Astrocyte (in vitro differentiated cells and primary cell): ENCODE measurements at regions not wholly inside any gene's neighbourhood (a gene's known extent, or its start where the extent isn't known, plus 50 kb on each side); places are given as distances from the start of the nearest gene placed in this dataset.

Source experiments
- DNase-seq: peaks from one replicate; pipeline ENCODE4 v3.0.0-alpha.2; 2010; ENCODE audit warnings: low read depth
- FAIRE-seq: peaks from 2 replicates; lab custom pipeline; 2011; peaks lifted over from hg19 to GRCh38; lab: Jason Lieb, UNC
- H2AFZ ChIP-seq: 2 replicates; pipeline ENCODE4 v1.6.0; 2012; ENCODE audit warnings: low read depth, low read length, inconsistent platforms
- H3K27ac ChIP-seq: 2 replicates; pipeline ENCODE4 v1.5.1; 2011; ENCODE audit warnings: low read depth, low read length, inconsistent platforms
- H3K27me3 ChIP-seq: 2 replicates; pipeline ENCODE4 v1.6.0; 2011; ENCODE audit warnings: low read length, inconsistent platforms; ENCODE audit not compliant: insufficient read depth
- H3K36me3 ChIP-seq: 2 replicates; pipeline ENCODE4 v1.5.1; 2011; ENCODE audit warnings: low read length, inconsistent platforms; ENCODE audit not compliant: insufficient read depth
- H3K4me1 ChIP-seq: 2 replicates; pipeline ENCODE4 v1.5.1; 2011; ENCODE audit warnings: low read length, inconsistent platforms; ENCODE audit not compliant: insufficient read depth
- H3K4me2 ChIP-seq: 2 replicates; pipeline ENCODE4 v1.6.0; 2012; ENCODE audit warnings: low read length, inconsistent platforms
- H3K4me3 ChIP-seq: 2 replicates; pipeline ENCODE4 v1.5.1; 2011; ENCODE audit warnings: low read depth, mild to moderate bottlenecking, low read length, inconsistent platforms; ENCODE audit not compliant: insufficient read depth
- H3K79me2 ChIP-seq: 2 replicates; pipeline ENCODE4 v1.6.0; 2012; ENCODE audit warnings: mild to moderate bottlenecking, low read length, inconsistent platforms; ENCODE audit not compliant: insufficient read depth
- H3K9ac ChIP-seq: 2 replicates; pipeline ENCODE4 v1.6.0; 2012; ENCODE audit warnings: mild to moderate bottlenecking, low read length, inconsistent platforms
- H3K9me3 ChIP-seq: 2 replicates; pipeline ENCODE4 v1.5.1; 2012; ENCODE audit warnings: low read depth, mild to moderate bottlenecking, low read length, inconsistent platforms; ENCODE audit not compliant: insufficient read depth
- H4K20me1 ChIP-seq: 2 replicates; pipeline ENCODE4 v1.6.0; 2012; ENCODE audit warnings: low read length, inconsistent platforms; ENCODE audit not compliant: insufficient read depth
- H3K27ac Mint-ChIP-seq: one replicate; pipeline ENCODE4 v1.8.0; 2021; ENCODE audit warnings: mild to moderate bottlenecking, mixed read lengths; ENCODE audit not compliant: unreplicated experiment
- H3K27me3 Mint-ChIP-seq: one replicate; pipeline ENCODE4 v1.8.0; 2021; ENCODE audit warnings: low read depth, mixed read lengths; ENCODE audit not compliant: unreplicated experiment
- H3K36me3 Mint-ChIP-seq: one replicate; pipeline ENCODE4 v1.8.0; 2021; ENCODE audit warnings: low read depth, mixed read lengths; ENCODE audit not compliant: unreplicated experiment
- H3K4me1 Mint-ChIP-seq: one replicate; pipeline ENCODE4 v1.8.0; 2021; ENCODE audit warnings: low read depth, mixed read lengths; ENCODE audit not compliant: unreplicated experiment
- H3K4me3 Mint-ChIP-seq: one replicate; pipeline ENCODE4 v1.8.0; 2021; ENCODE audit warnings: mild to moderate bottlenecking, moderate library complexity, mixed read lengths; ENCODE audit not compliant: unreplicated experiment
- H3K9me3 Mint-ChIP-seq: one replicate; pipeline ENCODE4 v1.8.0; 2021; ENCODE audit warnings: mild to moderate bottlenecking, mixed read lengths; ENCODE audit not compliant: unreplicated experiment
- CTCF ChIP-seq: IDR thresholded peaks from 2 replicates; pipeline ENCODE4 v1.5.1; 2011; ENCODE audit warnings: low read depth, mild to moderate bottlenecking, inconsistent platforms, low read length, moderate library complexity; ENCODE audit not compliant: insufficient read depth
- EZH2 ChIP-seq: IDR thresholded peaks from 2 replicates; pipeline ENCODE4 v1.6.1; 2012; ENCODE audit warnings: mild to moderate bottlenecking, low read length, inconsistent platforms; ENCODE audit not compliant: insufficient read depth

GRCh38 chr18:59810735-59811520 is 88.9 kb upstream of the PMAIP1 start:
- no peak overlapping the region for H3K27ac ChIP-seq
- FAIRE-seq (no peak), DNase-seq (no peak)
- no peaks in the 10 kb centered on the region for H4K20me1 ChIP-seq
- H3K27me3 ChIP-seq = no peaks in the 10 kb centered on the region
- no peak overlapping the region for H2AFZ ChIP-seq
- no peak overlapping the region for H3K4me3 Mint-ChIP-seq
- H3K36me3 ChIP-seq = no peaks in the 10 kb centered on the region
- no peak overlapping the region for H3K9ac ChIP-seq
- H3K79me2 ChIP-seq = no peaks in the 10 kb centered on the region
- H3K4me1 Mint-ChIP-seq = peaks cover 1% of the 10 kb centered on the region
- H3K4me2 ChIP-seq = no peak overlapping the region
- no peaks in the 10 kb centered on the region for H3K9me3 Mint-ChIP-seq
- no peak overlapping the region for H3K27ac Mint-ChIP-seq
- H3K27me3 Mint-ChIP-seq = peaks cover 6% of the 10 kb centered on the region
- peaks cover 3% of the 10 kb centered on the region for H3K4me1 ChIP-seq
- no peaks in the 10 kb centered on the region for H3K9me3 ChIP-seq
- TF ChIP-seq EZH2 (no peak), CTCF (no peak)
- H3K36me3 Mint-ChIP-seq = no peaks in the 10 kb centered on the region
- no peak overlapping the region for H3K4me3 ChIP-seq

GRCh38 chr18:59810183-59810582 is 89.6 kb upstream of the PMAIP1 start:
- H3K79me2 ChIP-seq = no peaks in the 10 kb centered on the region
- no peaks in the 10 kb centered on the region for H4K20me1 ChIP-seq
- H3K4me1 ChIP-seq = peaks cover 3% of the 10 kb centered on the region
- no peak overlapping the region for H2AFZ ChIP-seq
- Mint-ChIP-seq H3K36me3 (no peaks in the 10 kb centered on the region), H3K9me3 (no peaks in the 10 kb centered on the region), H3K4me3 (no peak overlapping the region), H3K27ac (no peak overlapping the region), H3K27me3 (peaks cover 6% of the 10 kb centered on the region), H3K4me1 (peaks cover 1% of the 10 kb centered on the region)
- no peaks in the 10 kb centered on the region for H3K27me3 ChIP-seq
- FAIRE-seq = peak; percentile 26
- no peak for DNase-seq
- TF ChIP-seq EZH2 = no peak
- no peak for TF ChIP-seq CTCF
- H3K27ac ChIP-seq = no peak overlapping the region
- H3K9ac ChIP-seq = no peak overlapping the region
- H3K9me3 ChIP-seq = no peaks in the 10 kb centered on the region
- H3K36me3 ChIP-seq = no peaks in the 10 kb centered on the region
- H3K4me2 ChIP-seq = no peak overlapping the region
- no peak overlapping the region for H3K4me3 ChIP-seq

- Mint-ChIP-seq H3K4me3 (no peak overlapping the region), H3K9me3 (no peaks in the 10 kb centered on the region), H3K27me3 (no peaks in the 10 kb centered on the region), H3K4me1 (no peaks in the 10 kb centered on the region), H3K36me3 (no peaks in the 10 kb centered on the region), H3K27ac (no peak overlapping the region)
- Histone ChIP-seq H3K9ac (no peak overlapping the region), H3K36me3 (no peaks in the 10 kb centered on the region), H3K9me3 (no peaks in the 10 kb centered on the region), H3K27ac (no peak overlapping the region), H3K27me3 (no peaks in the 10 kb centered on the region), H4K20me1 (no peaks in the 10 kb centered on the region), H3K4me2 (no peak overlapping the region), H3K4me3 (no peak overlapping the region), H3K4me1 (no peaks in the 10 kb centered on the region), H2AFZ (no peak overlapping the region), H3K79me2 (no peaks in the 10 kb centered on the region)
- TF ChIP-seq CTCF (no peak), EZH2 (no peak)
- FAIRE-seq (no peak), DNase-seq (no peak)
Measured at GRCh38 chr18:59802031-59802430, 97.8 kb upstream of the PMAIP1 start.
